ENCODE measurements at regions not wholly inside any gene's neighbourhood (a gene's known extent, or its start where the extent isn't known, plus 50 kb on each side); places are given as distances from the start of the nearest gene placed in this dataset.

- TF ChIP-seq EZH2 (IDR thresholded peaks at IDR 0.05; ENCODE audit: insufficient read depth, poor library complexity, severe bottlenecking): no peak
- TF ChIP-seq EZH2phosphoT487 (IDR thresholded peaks at IDR 0.05; ENCODE audit: insufficient read depth, low read depth): no peak
Measured at GRCh38 chr1:96234299-96234698, 487.3 kb upstream of the PTBP2 start.
